Activated T-helper 1 cell treated with anti-CD3 and anti-CD28 coated beads, Interleukin-12 subunit alpha, Interleukin-12 subunit beta, Interleukin-2, Interleukin-4 antibody, amounts not matched to agents 30 ng/mL and 10 ng/mL and 1 ng/mL, durations not matched to agents 14 hours and 24 hours and 36 hours (primary cell): ENCODE measurements at regions not wholly inside any gene's neighbourhood (a gene's known extent, or its start where the extent isn't known, plus 50 kb on each side); places are given as distances from the start of the nearest gene placed in this dataset.

ENCODE experiments used
- DNase-seq: peaks from one replicate; pipeline ENCODE4 v3.0.0; 2021; ENCODE audit warnings: low spot score
- H3K27ac Mint-ChIP-seq: one replicate; pipeline ENCODE4 v1.8.0; 2021; ENCODE audit warnings: mild to moderate bottlenecking, mixed read lengths
- H3K27me3 Mint-ChIP-seq: one replicate; pipeline ENCODE4 v1.8.0; 2022; ENCODE audit warnings: mild to moderate bottlenecking, moderate library complexity, mixed read lengths; ENCODE audit not compliant: insufficient read depth
- H3K36me3 Mint-ChIP-seq: one replicate; pipeline ENCODE4 v1.8.0; 2021; ENCODE audit warnings: low read depth, mixed read lengths
- H3K4me1 Mint-ChIP-seq: one replicate; pipeline ENCODE4 v1.8.0; 2021; ENCODE audit warnings: low read depth, mixed read lengths
- H3K4me3 Mint-ChIP-seq: one replicate; pipeline ENCODE4 v1.8.0; 2021; ENCODE audit warnings: mild to moderate bottlenecking, moderate library complexity, mixed read lengths
- H3K9me3 Mint-ChIP-seq: one replicate; pipeline ENCODE4 v1.8.0; 2021; ENCODE audit warnings: mixed read lengths
- intact Hi-C: fragments of 100-400 bp; cut with micrococcal nuclease; formaldehyde crosslinking; loops from one replicate; pipeline ENCODE4 v1.15.1; 2024

DNA sequence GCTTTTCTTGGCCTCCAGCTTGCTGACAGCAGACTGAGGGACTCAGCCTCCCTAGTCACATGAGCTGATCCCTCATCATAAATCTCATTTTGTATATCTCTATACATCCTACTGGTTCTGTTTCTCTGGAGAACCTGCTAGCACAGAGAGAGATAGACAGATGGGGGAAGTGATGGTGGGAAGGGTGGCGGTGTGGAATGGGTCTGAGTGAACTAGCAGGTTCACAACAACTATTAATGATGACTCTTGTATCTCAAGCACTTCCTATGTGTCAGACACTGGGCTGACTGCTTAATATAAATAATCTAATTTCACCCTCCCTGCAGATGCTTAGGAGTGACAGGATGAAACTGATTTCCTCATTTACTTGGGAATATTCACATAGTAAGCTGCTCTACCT, 106.9 kb upstream of the TLE3 start:
- peaks cover 25% of the 10 kb centered on the region for H3K27me3 Mint-ChIP-seq

DNA sequence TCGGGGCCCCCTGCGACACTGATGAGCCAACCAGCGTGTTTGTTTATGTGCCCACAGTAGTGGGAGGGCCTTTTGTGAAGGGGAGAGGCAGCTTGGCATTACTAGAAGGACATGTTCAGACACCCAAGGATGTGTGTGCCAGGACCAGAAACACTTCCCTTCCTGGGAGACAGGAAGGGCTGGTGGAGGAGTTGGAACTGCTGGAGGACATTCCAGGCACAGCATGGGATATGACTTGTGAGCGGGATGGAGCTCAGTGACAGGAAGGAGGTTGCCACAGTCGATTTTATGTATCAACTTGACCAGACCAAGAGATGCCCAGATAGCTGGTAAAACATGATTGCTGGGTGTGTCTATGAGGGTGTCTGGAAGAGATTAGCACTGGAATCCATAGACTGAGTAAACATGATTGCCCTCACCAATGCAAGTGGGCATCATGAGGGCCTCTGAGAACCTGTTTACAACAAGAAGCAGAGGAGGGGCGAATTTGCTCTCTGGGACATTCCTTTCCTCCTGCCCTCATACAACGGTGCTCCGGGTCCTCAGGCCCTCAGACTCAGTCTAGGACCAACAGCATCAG, 106.4 kb upstream of the TLE3 start:
- Mint-ChIP-seq H3K9me3 (no peaks in the 10 kb centered on the region), H3K27ac (no peak overlapping the region), H3K27me3 (peaks cover 20% of the 10 kb centered on the region), H3K4me1 (no peaks in the 10 kb centered on the region), H3K36me3 (no peaks in the 10 kb centered on the region), H3K4me3 (no peak overlapping the region)
- intact Hi-C loops = no loop called here
- no peak for DNase-seq

More for the DNA sequence above, 106.9 kb upstream of the TLE3 start:
- H3K4me3 Mint-ChIP-seq = no peak overlapping the region
- H3K27ac Mint-ChIP-seq = no peak overlapping the region
- H3K9me3 Mint-ChIP-seq = no peaks in the 10 kb centered on the region
- intact Hi-C loops = no loop called here
- no peaks in the 10 kb centered on the region for H3K36me3 Mint-ChIP-seq
- no peak for DNase-seq
- no peaks in the 10 kb centered on the region for H3K4me1 Mint-ChIP-seq

DNA sequence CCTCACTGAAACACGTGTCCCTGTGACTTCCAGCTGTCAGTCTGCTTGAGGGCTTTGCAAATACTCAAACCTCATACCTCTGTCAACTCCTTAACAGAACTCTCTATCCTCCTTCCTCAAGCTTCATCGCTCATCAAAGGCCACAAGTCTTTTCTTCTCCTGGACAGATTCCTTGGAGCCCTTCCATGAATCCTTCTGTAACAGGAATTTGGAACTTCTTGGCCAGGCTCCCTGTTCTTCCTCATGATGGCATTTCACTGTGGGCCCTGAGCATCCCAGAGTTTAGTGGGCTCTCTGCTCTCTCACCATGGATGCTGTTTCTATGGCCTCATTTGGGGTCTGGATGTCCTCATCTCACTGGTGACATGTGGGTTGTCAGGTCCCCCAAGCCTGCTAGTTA, 105.0 kb upstream of the TLE3 start:
- intact Hi-C loops = no loop called here
- no peak for DNase-seq
- H3K36me3 Mint-ChIP-seq = no peaks in the 10 kb centered on the region
- H3K27me3 Mint-ChIP-seq = peaks cover 15% of the 10 kb centered on the region
- H3K4me3 Mint-ChIP-seq = no peak overlapping the region
- H3K9me3 Mint-ChIP-seq = no peaks in the 10 kb centered on the region
- H3K4me1 Mint-ChIP-seq = no peaks in the 10 kb centered on the region
- no peak overlapping the region for H3K27ac Mint-ChIP-seq

DNA sequence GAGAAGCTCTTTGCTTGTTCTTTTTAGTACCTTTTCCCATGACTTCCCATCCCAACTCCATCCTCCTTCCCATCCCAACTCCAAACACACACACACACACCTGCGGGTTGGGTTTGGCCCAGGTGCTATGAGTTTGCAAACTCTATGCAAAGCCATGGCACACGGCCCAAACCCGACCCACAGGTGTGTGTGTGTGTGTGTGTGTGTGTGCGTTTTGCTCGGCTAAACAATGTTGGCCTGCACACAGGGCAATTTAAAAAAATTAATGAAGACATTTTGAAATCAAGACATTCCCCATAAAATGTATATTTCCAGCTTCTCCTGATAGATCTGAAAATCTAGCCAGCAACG, 103.7 kb upstream of the TLE3 start:
- Mint-ChIP-seq H3K36me3 (no peaks in the 10 kb centered on the region), H3K9me3 (no peaks in the 10 kb centered on the region), H3K4me1 (no peaks in the 10 kb centered on the region), H3K27me3 (peaks cover 10% of the 10 kb centered on the region), H3K27ac (no peak overlapping the region), H3K4me3 (no peak overlapping the region)
- no peak for DNase-seq
- intact Hi-C loops = no loop called here

DNA sequence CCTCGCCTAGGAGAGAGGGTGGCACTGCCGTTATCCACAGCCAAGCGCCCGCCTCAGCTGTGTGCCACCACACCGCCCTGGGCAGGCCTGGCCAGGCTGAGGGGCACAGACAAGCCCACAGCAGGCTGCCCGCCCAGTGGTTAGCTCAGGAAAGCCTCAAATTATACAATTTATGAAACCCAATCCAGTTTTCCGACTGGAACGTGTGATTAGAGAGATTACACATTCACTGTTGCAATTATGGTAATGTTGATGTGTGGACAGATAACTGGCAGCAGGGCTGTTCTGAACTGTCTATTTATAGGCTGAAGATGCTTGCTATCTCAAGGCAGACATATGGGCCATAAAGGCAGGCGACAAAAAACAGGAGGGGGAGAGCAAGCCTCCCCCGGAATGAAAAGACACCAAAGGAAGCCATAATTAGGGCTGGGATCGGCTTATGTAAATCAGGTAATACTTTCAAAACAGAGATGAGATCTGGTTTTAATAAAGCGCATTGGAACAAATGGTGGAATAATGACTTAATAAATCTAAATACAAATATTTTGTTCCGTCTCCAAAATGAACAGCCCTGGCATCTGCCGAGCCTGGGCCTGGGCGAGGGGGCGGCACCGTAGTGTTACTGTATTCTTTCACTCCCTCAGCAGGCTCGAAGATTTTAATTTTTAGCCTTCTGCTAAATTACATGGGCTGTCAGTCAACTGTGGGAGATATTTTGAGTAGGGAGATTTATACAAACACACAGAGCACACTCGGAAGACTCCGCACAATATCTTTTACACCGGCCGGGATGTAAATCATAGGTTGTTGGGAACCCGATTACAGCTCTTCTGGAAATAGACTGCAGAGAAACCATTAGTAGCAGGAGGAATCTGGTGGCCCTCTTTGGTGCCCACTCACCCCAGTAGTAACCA, 103.1 kb upstream of the TLE3 start:
- Mint-ChIP-seq H3K36me3 (no peaks in the 10 kb centered on the region), H3K4me3 (no peak overlapping the region), H3K27me3 (peaks cover 5% of the 10 kb centered on the region), H3K4me1 (no peaks in the 10 kb centered on the region), H3K27ac (no peak overlapping the region), H3K9me3 (no peaks in the 10 kb centered on the region)
- DNase-seq = no peak
- intact Hi-C loops = no loop called here

DNA sequence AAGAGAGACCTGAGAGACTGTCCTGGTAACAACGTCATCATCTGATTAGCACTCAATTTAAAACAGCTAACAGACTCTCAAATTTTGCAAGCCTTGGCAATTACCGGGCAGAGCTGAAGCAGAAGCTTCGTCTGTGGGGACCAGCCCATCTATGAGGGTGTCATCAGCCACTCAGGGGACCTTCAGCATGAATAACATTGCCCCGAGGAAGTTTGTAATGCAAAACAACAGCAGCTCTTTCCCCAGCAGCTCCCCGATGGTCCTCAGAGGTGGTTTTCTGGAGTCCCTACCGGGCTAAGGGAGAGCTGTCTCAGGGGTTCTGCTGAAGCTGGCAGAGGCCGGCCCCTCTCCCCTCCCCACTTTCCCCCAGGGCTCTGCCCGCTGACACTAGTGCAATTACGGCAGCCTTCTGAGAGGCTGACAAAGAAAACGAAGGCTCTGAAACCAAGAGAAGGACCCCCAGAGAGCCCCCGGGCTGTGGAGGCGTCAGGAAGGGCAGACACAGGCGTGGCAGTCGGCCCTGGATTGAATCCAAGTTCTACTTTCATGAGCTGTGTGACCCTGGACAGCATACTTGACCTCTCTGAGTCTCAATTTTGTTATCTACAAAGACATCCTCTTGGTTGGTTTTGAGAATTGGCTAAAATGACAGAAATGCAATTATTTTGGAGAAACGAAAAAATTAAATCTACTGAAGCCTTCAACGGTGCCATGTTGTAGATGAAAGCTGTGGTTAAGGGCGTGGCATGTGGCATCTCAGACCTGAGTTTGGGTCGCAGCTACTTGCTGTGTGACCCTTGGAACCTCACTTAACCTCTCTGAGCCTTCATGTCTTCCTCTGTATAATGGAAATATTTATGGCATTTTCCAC, 102.1 kb upstream of the TLE3 start:
- Mint-ChIP-seq H3K9me3 (no peaks in the 10 kb centered on the region), H3K27ac (no peak overlapping the region)

DNA sequence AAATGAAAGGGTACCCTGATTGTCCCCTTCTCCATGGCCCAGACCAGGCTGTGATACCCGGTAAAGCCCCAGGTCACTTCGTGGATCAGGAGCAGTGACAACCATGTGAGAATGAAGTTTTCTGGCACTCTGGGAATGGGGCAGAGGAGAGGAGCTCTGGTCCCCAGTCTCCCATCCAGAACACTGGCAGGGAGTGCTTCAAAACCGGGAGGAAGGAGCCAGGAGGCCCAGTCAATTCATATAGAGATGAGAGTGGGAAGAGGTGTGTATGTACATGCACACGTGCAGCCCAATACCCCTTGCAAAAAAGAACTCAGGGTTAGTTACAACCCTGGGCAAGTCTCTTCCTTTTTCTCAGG, 101.4 kb upstream of the TLE3 start:
- Mint-ChIP-seq H3K9me3 (no peaks in the 10 kb centered on the region), H3K36me3 (no peaks in the 10 kb centered on the region), H3K4me3 (no peak overlapping the region), H3K27ac (no peak overlapping the region), H3K4me1 (no peaks in the 10 kb centered on the region), H3K27me3 (peaks cover 2% of the 10 kb centered on the region)
- DNase-seq = no peak
- intact Hi-C loops = no loop called here

More for the DNA sequence above, 102.1 kb upstream of the TLE3 start:
- no peak for DNase-seq
- no peaks in the 10 kb centered on the region for H3K4me1 Mint-ChIP-seq
- H3K27me3 Mint-ChIP-seq = peaks cover 2% of the 10 kb centered on the region
- no peak overlapping the region for H3K4me3 Mint-ChIP-seq
- intact Hi-C loops = no loop called here
- no peaks in the 10 kb centered on the region for H3K36me3 Mint-ChIP-seq

DNA sequence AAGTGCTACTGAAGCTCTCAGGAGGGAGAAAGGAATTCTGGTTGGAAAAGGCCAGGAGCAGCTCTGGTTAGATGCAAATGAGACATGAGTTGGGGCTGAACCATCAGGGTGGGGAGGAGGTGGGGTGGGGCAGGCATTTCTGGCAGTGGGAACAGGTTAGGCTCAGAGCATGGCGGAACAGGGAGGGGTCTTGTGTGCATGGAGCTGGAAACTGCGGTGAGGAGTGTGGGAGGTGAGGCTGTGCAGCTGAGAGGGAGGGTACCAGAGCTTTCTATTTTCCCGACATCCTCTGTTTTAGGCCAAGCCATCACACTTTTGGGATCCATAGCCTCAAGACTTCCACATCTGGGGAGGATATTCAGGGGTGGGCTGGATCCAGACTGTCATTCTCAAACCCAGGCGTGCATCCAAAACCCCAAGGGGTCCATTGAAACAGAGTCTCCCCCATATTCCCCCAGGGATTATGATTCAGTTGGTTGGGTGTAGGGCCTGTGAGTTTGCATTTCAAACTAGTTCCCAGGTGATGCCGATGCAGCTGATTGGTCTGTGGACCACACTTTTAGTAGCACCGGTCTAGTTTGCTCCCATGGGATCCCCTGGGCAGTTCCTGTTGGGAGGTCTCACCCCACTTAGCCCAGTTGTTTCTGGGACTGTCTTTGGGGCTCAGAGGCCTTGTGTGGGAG, 100.9 kb upstream of the TLE3 start:
- H3K4me3 Mint-ChIP-seq = no peak overlapping the region
- H3K27me3 Mint-ChIP-seq = peaks cover 2% of the 10 kb centered on the region
- H3K9me3 Mint-ChIP-seq = no peaks in the 10 kb centered on the region
- intact Hi-C loops = no loop called here
- H3K27ac Mint-ChIP-seq = no peak overlapping the region
- no peaks in the 10 kb centered on the region for H3K36me3 Mint-ChIP-seq
- DNase-seq = no peak
- H3K4me1 Mint-ChIP-seq = no peaks in the 10 kb centered on the region

DNA sequence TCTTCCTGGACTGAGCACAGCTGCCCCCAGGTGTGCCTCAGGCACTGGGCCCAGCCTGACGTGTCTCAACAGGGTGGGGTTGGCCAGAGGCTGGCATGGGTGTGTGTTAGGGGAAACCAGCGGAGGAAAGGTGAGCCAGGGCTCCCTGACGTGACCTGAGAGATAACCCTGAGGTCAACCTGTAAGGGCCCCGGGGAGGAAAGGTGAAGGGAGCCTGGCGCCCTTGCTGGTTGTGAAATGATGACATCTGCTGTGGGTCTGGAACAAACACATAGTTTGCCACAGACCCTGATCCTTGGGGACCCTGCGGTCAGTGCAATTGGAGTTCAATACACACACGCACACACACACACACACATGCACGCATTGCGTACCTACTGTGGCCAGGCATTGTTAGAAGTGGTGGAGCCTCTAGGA, 100.2 kb upstream of the TLE3 start:
- intact Hi-C loops = no loop called here
- Mint-ChIP-seq H3K27me3 (peaks cover 4% of the 10 kb centered on the region), H3K9me3 (no peaks in the 10 kb centered on the region), H3K27ac (no peak overlapping the region), H3K4me1 (no peaks in the 10 kb centered on the region), H3K36me3 (no peaks in the 10 kb centered on the region), H3K4me3 (no peak overlapping the region)
- no peak for DNase-seq

DNA sequence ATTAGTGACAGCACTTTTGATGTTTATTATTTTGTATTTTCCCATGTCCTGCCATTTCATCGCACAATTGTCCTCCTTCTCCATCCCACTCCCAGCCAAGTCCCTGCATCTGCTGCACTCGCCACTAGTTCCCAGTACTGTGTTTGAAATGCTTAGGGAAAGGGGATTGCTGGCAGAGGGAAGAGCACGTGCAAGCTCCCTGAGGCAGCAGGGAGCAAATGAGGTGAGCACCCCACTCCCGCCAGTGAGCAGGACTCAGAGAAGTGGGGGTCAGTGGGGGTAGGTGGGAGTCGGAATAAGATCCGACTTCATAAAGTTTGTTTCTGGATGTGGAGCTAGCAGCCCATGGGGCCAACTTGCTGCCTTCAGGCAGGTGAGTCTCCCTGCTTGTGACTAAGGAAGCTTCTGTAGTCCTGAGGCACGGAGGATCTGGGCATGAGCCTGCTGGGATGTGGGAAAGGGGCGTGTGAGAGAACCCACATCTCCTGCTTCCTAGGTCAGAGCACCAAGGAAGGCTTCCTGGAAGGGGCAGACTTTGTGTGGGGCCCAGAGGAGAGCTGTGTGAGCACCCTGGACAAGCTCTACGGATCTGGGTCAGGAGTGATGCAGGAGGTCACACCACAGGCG, 99.7 kb upstream of the TLE3 start:
- no peak overlapping the region for H3K27ac Mint-ChIP-seq
- H3K4me1 Mint-ChIP-seq = no peaks in the 10 kb centered on the region
- H3K4me3 Mint-ChIP-seq = no peak overlapping the region
- DNase-seq = no peak
- no peaks in the 10 kb centered on the region for H3K9me3 Mint-ChIP-seq
- no peaks in the 10 kb centered on the region for H3K36me3 Mint-ChIP-seq
- peaks cover 4% of the 10 kb centered on the region for H3K27me3 Mint-ChIP-seq
- intact Hi-C loops = no loop called here

DNA sequence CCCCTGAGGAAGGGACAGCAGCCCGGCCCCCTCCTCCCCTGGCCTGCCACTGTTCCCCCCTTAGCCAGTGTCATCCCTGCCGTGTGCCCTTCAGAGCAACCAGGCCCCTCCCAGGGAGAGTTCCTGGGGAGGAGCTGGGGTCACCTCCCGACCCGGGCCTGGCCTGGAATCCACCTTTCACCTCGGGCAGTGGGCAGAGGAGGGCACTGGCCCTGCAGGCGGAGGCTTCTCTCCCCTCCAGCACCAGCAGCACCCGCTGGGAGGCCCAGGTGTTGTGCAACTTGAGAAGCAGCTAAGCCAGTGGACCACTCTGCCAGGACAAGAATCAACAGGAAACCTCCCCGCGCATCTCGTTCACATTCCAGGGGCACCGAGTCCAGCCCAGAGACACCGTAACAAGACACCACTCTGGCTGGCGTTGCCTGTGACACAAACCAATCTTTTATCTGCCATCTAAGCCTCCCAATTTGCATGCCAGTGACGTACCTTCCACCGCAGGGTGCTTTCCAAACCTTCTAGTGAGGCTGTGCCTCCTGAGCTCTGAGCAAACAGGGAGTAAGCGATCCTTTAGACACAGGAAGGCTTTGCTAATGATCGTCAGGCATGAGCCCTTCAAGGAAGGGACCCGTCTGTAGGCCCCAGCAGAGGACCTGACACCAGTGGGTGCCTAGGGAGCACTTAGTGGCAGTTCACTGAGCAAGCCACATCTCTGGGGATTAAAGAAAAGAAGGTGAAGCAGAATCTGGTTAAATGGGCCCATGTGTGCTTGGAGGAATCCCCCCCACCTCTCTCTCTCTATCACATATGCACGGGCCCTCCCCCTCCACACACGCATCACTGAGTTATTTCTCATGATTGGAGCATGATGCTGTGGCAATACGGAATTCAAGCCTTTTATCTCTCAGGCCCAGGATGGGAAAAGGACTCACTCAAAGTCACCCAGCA, 98.9 kb upstream of the TLE3 start:
- Mint-ChIP-seq H3K36me3 (no peaks in the 10 kb centered on the region), H3K9me3 (peaks cover 3% of the 10 kb centered on the region), H3K4me1 (no peaks in the 10 kb centered on the region), H3K27me3 (peaks cover 4% of the 10 kb centered on the region), H3K27ac (no peak overlapping the region), H3K4me3 (no peak overlapping the region)
- DNase-seq = peak; percentile 4
- intact Hi-C loops = no loop called here
